ENCODE measurements at regions not wholly inside any gene's neighbourhood (a gene's known extent, or its start where the extent isn't known, plus 50 kb on each side); places are given as distances from the start of the nearest gene placed in this dataset.
"Not testable (repeated sequence)": the region's sequence is repeated elsewhere in the genome, so short reads cannot be mapped to it uniquely, and the experiment has no call there.

DNA sequence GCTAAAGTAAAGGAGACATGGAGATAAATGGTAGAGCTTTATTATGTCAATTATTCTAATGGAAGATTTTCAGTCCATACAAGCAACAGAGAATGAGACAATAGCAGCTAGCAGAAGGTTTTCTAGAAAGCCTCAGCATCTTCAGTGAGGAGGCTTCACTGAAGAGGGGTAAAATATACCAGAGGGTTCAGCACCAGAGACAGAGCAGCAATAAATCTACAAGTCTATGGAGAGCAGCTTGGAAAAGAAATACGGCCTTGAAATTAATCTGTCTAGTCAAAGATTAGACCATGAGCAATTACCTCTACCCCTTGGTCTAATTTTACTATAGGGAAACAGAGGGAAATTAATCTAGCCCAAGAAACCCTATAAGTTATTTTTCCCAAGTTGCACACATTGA is 185.7 kb upstream of the CRIM1 start:
- FAIRE-seq = no peak
- DNase-seq (ENCODE audit: insufficient read length, low spot score) = no peak

DNA sequence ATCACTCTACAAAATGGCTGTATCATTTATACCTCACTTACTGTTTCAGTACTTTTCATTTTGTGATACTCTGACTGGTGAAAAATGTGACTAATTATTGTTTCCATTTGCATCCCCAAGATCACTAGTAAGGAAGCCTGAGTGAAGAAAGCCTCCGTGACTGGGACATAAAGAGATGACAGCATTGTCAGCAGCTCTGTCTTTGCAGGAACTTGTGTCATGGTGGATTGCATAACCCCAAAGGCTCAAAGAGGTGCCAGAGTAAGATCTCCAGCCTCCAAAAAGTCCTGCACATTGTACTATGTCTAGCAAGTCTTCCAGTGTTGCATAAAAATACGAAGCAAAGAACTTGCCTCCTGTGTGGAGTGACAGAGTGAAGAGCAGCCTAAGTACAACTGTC is 187.5 kb upstream of the CRIM1 start:
- DNase-seq (ENCODE audit: insufficient read length, low spot score) (no peak), FAIRE-seq (no peak)

DNA sequence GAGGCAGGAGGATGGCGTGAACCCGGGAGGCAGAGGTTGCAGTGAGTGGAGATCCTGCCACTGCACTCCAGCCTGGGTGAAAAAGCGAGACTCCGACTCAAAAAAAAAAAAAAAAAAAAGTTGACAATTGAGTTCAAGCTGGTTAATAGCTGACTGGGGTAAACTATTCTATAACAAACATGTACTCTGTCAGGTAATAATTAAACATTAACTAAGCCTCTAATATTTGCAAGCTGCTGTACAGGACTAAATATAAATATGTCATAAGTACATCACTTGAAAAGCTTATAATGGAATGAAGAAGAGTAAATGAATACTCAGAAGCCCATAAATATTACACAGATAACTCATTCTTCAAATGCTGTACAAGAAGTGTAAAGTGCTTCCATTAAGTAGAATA is 190.4 kb upstream of the CRIM1 start:
- FAIRE-seq = no peak
- no peak for DNase-seq (ENCODE audit: insufficient read length, low spot score)

DNA sequence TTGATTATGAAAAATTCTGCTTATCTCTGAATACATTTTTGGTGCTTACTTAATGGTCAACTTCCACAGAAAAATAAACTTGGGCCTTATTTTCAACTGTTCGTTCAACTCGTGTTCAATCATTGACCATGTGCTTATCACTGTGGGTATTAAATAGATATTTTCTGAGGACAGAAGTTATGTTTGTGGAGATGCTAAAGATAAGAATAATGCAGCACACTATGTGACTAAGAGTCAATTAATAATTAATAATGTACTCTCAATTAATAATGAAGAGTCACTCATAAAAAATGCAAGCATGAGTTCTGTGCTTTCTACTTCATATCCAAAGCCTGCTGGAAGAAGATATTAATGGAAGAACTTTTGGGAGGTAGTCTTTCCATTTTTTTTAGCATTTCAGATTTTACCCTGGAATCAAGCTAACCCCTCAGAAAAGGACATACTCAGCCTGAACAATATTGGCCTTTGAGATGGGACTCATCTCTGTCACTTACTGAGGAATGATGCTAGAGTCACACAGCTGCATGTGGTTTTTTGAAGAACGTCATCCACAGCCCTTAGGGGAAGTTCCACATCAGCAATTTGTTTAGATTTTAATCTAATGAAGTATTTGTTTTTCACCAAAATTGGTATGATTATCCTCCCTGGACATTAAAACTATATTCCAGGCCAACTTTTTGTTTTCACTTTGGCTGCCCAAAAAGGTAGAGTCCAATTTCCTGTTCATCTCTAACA is 191.9 kb upstream of the CRIM1 start:
- FAIRE-seq = peak; percentile 28
- no peak for DNase-seq (ENCODE audit: insufficient read length, low spot score)

DNA sequence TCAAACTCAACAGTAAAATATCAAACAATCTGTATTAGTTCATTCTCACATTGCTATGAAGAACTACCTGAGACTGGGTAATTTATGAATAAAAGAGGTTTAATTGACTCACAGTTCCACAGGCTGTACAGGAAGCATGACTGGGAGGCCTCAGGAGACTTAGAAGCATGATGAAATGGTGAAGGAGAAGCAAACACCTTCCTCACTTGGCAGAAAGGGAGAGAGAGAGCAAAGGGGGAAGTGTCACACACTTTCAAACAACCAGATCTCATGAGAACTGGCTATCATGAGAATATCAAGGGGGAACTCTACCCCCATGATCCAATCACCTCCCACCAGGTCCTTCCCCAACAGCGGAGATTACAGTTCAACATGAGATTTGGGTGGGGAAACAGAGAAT is 198.5 kb upstream of the CRIM1 start:
- FAIRE-seq; DNase-seq (ENCODE audit: insufficient read length, low spot score): not testable (repeated sequence)

DNA sequence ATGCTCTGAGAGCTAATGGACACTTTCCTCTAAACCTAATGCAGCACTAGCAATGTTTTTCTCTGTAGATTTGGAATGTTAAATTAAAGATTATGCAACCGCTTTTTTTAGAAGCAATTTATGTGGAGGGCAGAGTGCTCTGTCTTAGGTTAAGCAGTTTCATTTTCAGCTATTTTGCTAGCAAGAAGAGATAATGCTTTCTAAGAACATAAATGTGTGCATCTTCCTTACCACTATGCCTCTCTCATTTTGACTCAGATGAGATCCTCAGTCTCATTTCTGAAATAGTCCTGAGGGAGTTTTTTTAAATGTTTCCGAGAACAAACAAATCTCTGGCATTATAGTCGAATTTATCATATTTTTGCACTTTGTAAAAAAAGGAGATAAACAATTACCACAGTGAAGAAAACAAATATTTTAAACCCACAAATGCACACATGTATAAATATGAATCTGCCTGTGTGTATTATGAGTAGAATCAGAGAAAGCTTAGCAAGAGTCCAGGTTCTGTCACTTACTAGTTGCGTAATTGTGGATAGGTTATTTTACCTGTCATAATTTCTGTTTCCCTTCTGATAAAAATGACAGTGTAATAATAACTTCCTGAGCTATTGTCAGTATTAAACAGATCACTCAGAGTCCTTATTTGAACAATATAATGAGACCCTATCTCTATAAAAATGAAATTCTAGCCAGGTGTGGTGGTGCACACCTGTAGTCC is 207.7 kb upstream of the CRIM1 start:
- FAIRE-seq = peak; percentile 77
- DNase-seq (ENCODE audit: insufficient read length, low spot score) = no peak

DNA sequence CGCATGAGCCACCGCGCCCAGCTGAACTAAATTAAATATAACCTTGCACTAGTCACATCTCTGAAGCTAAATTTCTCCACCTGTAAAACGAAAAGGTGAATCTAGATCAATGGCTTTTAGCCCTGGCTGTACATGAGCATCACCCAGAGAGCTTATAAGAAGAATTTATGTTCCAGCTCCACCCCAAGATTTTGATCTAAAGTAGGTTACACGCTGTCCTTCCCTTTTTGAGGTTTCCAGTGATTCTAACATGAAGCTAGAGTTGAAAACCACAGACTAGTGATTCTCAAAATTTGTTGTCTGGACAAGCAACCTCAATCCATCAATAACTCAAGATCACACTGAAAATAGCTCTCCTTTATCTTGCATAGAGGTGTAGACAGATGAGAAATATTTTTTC is 208.8 kb upstream of the CRIM1 start:
- DNase-seq (ENCODE audit: insufficient read length, low spot score) (no peak), FAIRE-seq (peak; percentile 55)

DNA sequence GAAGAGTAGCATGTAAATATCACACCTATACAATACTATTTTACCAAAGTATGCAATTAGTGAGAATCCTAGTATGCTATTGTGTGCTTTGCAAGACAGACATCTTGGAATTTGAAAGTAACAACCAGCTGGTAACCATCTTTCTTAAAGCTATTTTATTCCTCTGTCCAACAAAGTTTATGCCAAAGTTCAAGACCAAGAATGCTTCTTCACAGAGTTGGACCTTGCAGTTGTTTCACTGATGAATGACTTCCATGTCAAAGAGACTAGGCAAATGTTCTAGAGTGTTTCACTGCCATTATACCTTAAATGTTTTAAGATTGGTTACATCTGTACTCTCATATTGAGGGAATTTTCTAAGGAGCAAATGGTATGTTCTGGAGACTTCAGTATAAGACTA is 215.2 kb upstream of the CRIM1 start:
- FAIRE-seq = no peak

DNA sequence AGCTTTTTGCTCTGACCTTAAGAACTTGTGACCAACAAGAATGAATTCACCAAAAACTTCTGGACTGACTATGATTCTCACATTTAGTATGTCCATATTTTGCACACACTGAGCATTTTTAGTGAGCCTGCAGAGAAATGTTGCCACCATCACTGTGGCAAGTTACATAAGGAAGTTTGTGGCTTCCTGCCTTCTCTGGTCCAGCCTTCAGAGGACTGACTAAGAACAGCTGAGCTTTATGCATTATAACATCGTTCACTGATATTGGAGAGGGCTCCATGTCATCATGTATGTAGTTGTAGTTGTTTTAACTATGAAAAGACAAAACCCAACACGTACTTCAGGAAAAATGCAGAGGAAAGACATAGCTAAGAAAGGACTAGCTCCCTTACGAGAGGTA is 218.0 kb upstream of the CRIM1 start:
- DNase-seq (ENCODE audit: insufficient read length, low spot score) (no peak), FAIRE-seq (no peak)

More for the DNA sequence above, 215.2 kb upstream of the CRIM1 start:
- DNase-seq (ENCODE audit: insufficient read length, low spot score) = no peak

DNA sequence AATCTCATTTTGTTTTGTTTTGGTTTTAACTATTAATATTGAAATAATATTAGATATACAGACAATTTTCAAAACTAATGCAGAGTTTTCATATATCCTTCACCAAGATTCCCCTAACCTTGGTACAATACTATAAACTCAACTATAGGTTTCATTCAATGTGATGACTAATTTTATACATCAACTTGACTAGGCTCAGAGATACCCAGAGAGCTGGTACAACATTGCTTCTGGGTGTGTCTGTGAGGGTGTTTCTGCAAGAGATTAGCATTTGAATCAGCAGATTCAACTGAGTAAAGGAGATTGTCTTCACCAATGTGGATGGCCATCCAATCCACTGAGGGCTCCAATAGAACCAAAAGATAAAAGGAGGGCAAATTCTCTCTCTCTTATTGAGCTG is 221.3 kb upstream of the CRIM1 start:
- DNase-seq (ENCODE audit: insufficient read length, low spot score) (no peak), FAIRE-seq (no peak)

DNA sequence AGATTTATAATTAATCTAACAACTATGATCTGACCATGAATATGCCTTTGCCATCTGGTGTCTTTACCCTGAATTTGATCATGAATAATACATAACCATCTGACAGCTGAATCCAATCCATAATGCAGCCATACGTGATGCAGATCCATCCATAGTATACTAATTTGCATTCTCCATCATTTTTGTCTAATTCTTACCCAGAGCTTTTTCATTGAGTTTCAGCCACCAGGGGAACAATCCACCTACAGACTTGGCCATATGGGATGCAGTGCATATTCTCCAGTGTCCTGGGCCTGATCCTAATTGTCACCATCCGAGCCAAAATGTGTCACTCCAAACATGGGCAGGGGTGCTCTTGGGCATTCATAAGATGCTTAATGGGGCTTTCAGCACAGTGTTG is 227.2 kb upstream of the CRIM1 start:
- DNase-seq (ENCODE audit: insufficient read length, low spot score) (no peak), FAIRE-seq (no peak)

DNA sequence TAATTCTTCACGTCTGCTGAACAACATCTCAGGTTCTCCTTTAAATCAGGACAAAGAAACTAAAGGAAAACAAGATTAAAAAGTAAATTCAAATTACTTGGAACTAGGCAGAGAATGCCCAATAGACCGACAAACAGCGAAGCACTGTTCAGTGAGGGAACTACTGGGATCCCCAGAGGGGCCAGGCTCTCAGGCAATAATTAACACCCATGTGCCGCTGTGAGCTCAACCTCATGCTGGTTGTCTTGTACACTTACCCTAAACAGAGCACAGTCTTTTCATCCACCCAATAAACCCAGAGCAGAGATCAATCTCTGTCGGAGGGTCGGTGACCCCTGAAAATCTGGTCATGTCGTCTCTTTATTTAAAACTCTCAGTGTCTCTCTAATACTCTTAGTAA is 229.9 kb upstream of the CRIM1 start:
- DNase-seq (ENCODE audit: insufficient read length, low spot score) = no peak
- no peak for FAIRE-seq

DNA sequence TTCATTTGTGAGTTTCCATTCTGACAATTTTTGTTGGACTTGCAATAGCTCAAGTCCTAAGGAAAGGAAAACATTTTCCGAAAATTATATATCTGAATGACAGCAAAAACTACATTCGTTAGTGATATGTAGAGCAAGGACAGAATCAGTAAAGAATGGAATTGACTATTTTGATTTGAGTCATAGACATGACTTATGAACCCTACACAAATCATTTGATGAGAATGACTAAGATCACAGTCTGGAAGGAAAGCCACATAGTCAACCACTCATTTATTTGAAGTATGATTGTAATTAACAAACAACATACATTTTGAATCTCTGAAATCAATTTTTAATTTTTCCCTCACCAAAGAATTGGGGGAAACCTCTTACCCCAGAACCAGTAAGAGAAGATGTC is 231.6 kb upstream of the CRIM1 start:
- FAIRE-seq = no peak
- no peak for DNase-seq (ENCODE audit: insufficient read length, low spot score)

DNA sequence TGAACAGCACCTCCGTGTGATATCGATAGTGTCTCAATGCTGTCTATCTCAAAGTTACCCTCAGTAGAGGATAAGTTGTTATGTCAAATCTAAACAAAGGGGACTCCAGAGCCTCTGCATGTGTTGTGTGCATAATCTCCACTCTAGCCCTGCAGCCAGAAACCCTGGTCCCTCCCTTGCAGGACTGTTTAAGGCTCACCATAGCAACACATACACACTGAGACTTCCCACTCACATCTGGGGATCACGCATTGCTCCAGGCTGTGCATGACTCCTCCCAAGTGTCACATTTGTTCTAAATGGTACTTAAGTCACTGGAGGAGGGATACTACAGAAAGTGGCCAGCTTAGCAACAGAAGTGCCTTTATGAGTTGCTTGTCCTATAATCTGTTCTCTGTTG is 258.6 kb upstream of the CRIM1 start:
- DNase-seq (ENCODE audit: insufficient read length, low spot score) (no peak), FAIRE-seq (no peak)

DNA sequence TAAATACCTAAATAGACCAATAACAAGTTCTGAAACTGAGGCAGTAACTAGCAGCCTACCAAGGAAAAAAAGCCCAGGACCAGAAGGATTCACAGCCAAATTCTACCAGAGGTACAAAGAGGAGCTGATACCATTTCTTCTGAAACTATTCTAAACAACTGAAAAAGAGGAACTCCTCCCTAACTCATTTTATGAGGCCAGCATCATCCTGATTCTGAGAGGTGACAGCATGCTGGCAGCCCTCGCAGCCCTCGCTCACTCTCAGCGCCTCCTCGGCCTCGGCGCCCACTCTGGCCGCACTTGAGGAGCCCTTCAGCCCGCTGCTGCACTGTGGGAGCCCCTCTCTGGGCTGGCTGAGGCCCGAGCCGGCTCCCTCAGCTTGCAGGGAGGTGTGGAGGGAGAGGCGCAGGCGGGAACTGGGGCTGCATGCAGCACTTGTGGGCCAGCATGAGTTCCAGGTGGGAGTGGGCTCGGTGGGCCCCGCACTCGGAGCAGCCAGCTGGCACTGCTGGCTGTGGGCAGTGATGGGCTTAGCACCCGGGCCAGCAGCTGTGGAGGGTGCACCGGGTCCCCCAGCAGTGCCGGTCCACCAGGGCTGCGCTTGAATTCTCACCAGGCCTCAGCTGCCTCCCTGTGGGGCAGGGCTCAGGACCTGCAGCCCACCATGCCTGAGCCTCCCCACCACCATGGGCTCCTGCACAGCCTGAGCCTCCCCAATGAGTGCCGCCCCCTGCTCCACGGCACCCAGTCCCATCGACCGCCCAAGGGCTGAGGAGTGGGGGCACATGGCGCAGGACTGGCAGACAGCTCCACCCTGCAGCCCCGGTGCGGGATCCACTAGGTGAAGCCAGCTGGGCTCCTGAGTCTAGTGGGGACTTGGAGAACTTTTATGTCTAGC is 263.5 kb upstream of the CRIM1 start:
- not testable (repeated sequence) for FAIRE-seq; DNase-seq (ENCODE audit: insufficient read length, low spot score)

DNA sequence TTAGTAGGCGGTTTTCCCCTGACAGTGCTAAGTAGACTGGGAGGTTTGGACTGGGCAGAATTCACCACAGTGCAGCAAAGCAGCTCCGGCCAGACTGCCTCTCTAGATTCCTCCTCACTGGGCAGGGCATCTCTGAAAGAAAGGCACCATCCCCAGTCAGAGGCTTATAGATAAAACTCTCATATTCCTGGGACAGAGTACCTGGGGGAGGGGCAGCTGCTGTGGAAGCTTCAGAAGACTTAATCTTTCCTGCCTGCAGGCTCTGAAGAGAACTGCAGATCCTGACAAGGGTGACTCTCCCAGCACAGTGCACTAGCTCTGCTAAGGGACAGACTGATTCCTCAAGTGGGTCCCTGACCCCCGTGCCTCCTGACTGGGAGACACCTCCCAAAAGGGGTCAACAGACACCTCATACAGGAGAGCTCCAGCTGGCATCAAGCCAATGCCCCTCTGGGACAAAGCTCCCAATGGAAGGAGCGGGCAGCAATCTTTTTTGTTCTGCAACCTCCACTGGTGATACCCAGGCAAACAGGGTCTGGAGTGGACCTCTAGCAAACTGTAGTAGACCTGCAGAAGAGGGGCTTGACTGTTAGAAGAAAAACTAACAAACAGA is 266.8 kb upstream of the CRIM1 start:
- FAIRE-seq = no peak
- DNase-seq (ENCODE audit: insufficient read length, low spot score) = no peak

DNA sequence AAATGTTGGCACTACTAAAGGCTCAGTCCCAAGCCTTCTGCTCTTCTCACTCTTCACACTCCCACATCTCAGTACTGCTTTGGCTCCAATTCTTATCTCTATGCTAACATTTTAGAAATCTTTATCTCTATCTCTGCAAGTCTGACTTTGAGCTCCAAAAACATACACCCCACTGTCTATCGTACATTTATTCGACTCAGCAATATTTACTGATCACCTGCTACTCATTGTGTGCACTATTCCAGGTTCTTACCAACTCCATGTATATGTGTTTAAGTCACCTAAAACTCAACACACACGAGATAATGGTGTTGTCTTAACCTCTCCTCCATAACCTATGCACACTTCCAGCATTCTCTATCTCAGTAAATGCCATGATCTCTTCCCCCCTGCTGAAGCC is 268.2 kb upstream of the CRIM1 start:
- DNase-seq (ENCODE audit: insufficient read length, low spot score) (no peak), FAIRE-seq (no peak)

DNA sequence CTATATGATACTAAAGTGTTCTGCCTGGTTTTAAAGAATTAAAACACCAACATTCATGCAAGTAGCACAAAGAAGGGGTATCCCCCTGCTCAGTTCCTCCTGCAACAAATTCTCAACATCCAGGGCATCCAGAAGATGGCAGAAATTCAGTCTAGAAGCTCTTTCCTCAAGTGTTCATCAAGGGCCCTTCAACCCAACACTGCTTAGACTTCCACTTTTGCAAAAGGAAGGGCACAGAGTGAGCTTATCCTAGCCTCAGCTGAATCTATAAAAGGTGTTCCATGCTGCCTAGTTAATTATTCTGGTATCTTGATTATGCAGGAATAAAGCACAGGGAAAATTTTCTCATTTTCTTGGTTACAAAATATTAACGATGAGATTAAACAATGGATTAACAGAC is 275.8 kb upstream of the CRIM1 start:
- DNase-seq (ENCODE audit: insufficient read length, low spot score) (no peak), FAIRE-seq (no peak)

DNA sequence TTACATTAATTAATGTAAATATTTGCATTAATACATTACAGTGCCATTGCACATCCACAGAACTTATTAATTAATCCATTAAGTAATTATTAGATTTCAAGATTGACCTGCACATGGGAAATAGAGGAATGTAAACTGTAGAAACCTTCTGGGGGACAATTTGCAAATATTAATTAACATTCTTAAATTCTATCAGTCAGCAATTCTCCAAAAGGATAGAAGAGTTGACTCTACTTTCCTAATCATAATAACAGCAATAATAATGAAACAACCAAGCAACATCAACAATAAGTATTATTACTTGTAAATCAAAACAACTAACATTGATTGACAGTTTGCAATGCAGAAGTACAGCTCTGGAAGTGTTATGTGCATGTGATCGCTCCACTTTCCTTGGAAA is 281.6 kb upstream of the CRIM1 start:
- FAIRE-seq (no peak), DNase-seq (ENCODE audit: insufficient read length, low spot score) (no peak)

DNA sequence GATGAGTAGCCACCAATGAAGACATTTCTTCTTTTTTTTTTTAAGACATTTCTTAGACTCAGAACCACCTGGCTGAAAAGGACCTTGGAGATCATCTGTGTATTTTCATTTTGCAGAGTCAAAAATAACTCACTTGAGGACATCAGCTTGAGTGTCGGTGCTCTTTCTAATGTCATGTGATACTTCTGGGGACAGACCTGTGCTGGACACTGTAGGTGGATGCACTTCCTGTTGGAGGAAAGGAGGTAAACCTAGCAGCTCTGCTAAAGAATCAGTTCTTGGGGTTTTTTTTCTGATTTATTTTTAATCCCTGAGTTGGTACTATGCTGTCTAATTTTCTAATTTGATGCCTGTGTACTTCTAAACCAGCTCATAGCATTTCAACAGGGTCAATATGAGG is 283.9 kb upstream of the CRIM1 start:
- DNase-seq (ENCODE audit: insufficient read length, low spot score) (no peak), FAIRE-seq (no peak)

DNA sequence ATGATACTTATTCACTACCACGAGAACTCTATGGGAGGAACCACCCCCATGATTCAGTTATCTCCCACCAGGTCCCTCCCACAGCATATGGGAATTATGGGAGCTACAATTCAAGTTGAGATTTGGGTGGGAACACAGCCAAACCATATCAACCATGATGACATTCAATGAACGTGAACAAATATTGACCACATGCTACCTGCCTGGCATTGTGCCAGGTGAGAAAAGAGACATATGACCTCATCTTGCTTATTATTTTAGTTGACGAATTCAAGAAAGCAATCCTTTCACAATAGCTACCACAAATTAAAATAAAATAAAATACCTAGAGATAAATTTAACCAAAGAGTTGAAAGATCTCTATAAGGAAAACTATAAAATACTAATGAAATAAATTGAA is 286.5 kb upstream of the CRIM1 start:
- no peak for FAIRE-seq

More for the DNA sequence above, 286.5 kb upstream of the CRIM1 start:
- DNase-seq (ENCODE audit: insufficient read length, low spot score) = no peak
